ENCODE measurements at regions not wholly inside any gene's neighbourhood (a gene's known extent, or its start where the extent isn't known, plus 50 kb on each side); places are given as distances from the start of the nearest gene placed in this dataset.

DNA sequence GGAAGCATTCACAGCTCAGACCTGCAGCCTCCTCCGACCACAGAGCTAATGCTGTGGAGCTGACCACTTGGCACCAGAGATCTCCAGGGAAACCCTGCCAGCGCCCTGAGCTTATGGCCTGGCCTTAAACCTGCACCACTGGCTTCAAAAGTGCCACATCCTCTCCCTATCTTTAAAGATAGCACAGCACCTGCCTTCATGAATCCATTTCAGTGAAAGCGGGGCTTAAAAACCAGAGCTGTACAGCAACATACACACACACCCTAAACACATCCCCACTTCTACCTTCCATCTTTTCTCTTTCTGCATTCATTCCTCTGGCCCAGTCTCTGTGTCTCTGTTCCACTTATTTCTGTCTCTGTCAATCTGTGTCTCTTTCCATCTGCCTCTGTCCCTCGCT, 59.8 kb upstream of the CCDC167 start:
- H3K36me3 ChIP-seq: no peaks in the 10 kb centered on the region
- DNase-seq (ENCODE audit: extremely low spot score in 2 of 2): no peak
- H3K4me3 ChIP-seq: no peak overlapping the region
- H3K27ac ChIP-seq: no peak overlapping the region
- no peaks in the 10 kb centered on the region for H3K4me1 ChIP-seq
- TF ChIP-seq, protein P1, sequence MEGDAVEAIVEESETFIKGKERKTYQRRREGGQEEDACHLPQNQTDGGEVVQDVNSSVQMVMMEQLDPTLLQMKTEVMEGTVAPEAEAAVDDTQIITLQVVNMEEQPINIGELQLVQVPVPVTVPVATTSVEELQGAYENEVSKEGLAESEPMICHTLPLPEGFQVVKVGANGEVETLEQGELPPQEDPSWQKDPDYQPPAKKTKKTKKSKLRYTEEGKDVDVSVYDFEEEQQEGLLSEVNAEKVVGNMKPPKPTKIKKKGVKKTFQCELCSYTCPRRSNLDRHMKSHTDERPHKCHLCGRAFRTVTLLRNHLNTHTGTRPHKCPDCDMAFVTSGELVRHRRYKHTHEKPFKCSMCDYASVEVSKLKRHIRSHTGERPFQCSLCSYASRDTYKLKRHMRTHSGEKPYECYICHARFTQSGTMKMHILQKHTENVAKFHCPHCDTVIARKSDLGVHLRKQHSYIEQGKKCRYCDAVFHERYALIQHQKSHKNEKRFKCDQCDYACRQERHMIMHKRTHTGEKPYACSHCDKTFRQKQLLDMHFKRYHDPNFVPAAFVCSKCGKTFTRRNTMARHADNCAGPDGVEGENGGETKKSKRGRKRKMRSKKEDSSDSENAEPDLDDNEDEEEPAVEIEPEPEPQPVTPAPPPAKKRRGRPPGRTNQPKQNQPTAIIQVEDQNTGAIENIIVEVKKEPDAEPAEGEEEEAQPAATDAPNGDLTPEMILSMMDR (IDR thresholded peaks at IDR 0.05): no peak
- TF ChIP-seq POLR2A (IDR thresholded peaks at IDR 0.05) (no peak), POLR2AphosphoS5 (IDR thresholded peaks at IDR 0.05; ENCODE audit: insufficient read depth in 1 of 2, low read depth in 1 of 2) (no peak)
- H3K27me3 ChIP-seq: no peaks in the 10 kb centered on the region
- no peaks in the 10 kb centered on the region for H3K9me3 ChIP-seq
- intact Hi-C loops (cut with DNase I): no loop called here

- TF ChIP-seq POLR2A (IDR thresholded peaks at IDR 0.05) (no peak), POLR2AphosphoS5 (IDR thresholded peaks at IDR 0.05; ENCODE audit: insufficient read depth in 1 of 2, low read depth in 1 of 2) (no peak)
- TF ChIP-seq, protein P1 (IDR thresholded peaks at IDR 0.05): no peak
- no peak overlapping the region for H3K4me3 ChIP-seq
- DNase-seq (ENCODE audit: extremely low spot score in 2 of 2): no peak
- H3K36me3 ChIP-seq: no peaks in the 10 kb centered on the region
- intact Hi-C loops (cut with DNase I): no loop called here
- no peaks in the 10 kb centered on the region for H3K4me1 ChIP-seq
- H3K27ac ChIP-seq: no peak overlapping the region
- no peaks in the 10 kb centered on the region for H3K27me3 ChIP-seq
- no peaks in the 10 kb centered on the region for H3K9me3 ChIP-seq
Measured at GRCh38 chr6:37559050-37559449, 59.4 kb upstream of the CCDC167 start.

- DNase-seq (ENCODE audit: extremely low spot score in 2 of 2): no peak
- Histone ChIP-seq H3K4me1 (no peaks in the 10 kb centered on the region), H3K4me3 (no peak overlapping the region), H3K27ac (no peak overlapping the region), H3K9me3 (no peaks in the 10 kb centered on the region), H3K27me3 (no peaks in the 10 kb centered on the region), H3K36me3 (no peaks in the 10 kb centered on the region)
- TF ChIP-seq POLR2AphosphoS5 (IDR thresholded peaks at IDR 0.05; ENCODE audit: insufficient read depth in 1 of 2, low read depth in 1 of 2) (no peak), POLR2A (IDR thresholded peaks at IDR 0.05) (no peak)
- TF ChIP-seq, protein P1 (IDR thresholded peaks at IDR 0.05): no peak
- intact Hi-C loops (cut with DNase I): no loop called here
Measured at GRCh38 chr6:37558646-37559045, 59.0 kb upstream of the CCDC167 start.

DNA sequence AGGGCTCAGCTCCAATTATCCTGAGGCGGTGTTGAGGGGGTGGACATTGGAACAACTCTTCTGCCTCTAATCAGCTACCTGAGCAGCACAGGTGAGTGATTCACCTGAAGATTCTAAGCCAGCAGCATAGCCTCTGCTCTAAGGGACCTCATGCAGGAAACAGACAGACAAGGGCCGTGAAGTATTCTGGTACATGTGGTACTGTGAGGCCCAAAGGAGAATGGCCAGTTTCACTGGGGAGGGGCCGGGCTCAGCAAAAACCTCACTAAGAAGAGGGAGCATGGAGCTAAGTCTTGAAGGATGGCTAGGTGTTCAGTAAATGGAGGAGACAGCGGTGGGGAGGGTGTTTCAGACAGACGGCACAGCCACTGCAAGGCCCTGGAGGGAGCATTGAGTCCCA, 58.5 kb upstream of the CCDC167 start:
- Histone ChIP-seq H3K9me3 (no peaks in the 10 kb centered on the region), H3K4me1 (no peaks in the 10 kb centered on the region), H3K36me3 (no peaks in the 10 kb centered on the region), H3K27me3 (no peaks in the 10 kb centered on the region), H3K27ac (no peak overlapping the region), H3K4me3 (no peak overlapping the region)
- TF ChIP-seq, protein P1 (IDR thresholded peaks at IDR 0.05): no peak
- TF ChIP-seq POLR2A (IDR thresholded peaks at IDR 0.05) (no peak), POLR2AphosphoS5 (IDR thresholded peaks at IDR 0.05; ENCODE audit: insufficient read depth in 1 of 2, low read depth in 1 of 2) (no peak)
- intact Hi-C loops (cut with DNase I): no loop called here
- DNase-seq (ENCODE audit: extremely low spot score in 2 of 2): no peak

- H3K4me3 ChIP-seq: no peak overlapping the region
- intact Hi-C loops (cut with DNase I): no loop called here
- H3K9me3 ChIP-seq: no peaks in the 10 kb centered on the region
- H3K36me3 ChIP-seq: no peaks in the 10 kb centered on the region
- no peak overlapping the region for H3K27ac ChIP-seq
- H3K27me3 ChIP-seq: no peaks in the 10 kb centered on the region
- DNase-seq (ENCODE audit: extremely low spot score in 2 of 2): no peak
- H3K4me1 ChIP-seq: no peaks in the 10 kb centered on the region
- TF ChIP-seq POLR2A (IDR thresholded peaks at IDR 0.05): no peak
- TF ChIP-seq, protein P1 (IDR thresholded peaks at IDR 0.05): no peak
- no peak for TF ChIP-seq POLR2AphosphoS5 (IDR thresholded peaks at IDR 0.05; ENCODE audit: insufficient read depth in 1 of 2, low read depth in 1 of 2)
Measured at GRCh38 chr6:37557645-37558114, 58.0 kb upstream of the CCDC167 start.
